ENCODE measurements at regions not wholly inside any gene's neighbourhood (a gene's known extent, or its start where the extent isn't known, plus 50 kb on each side); places are given as distances from the start of the nearest gene placed in this dataset.

GRCh38 chr13:62096652-62097051 is 681.0 kb upstream of the PCDH20 start:
- TF ChIP-seq TARDBP (IDR thresholded peaks at IDR 0.05; ENCODE audit: borderline replicate concordance) = no peak
- TF ChIP-seq JUNB (IDR thresholded peaks at IDR 0.05) = no peak
- TF ChIP-seq, protein P1, sequence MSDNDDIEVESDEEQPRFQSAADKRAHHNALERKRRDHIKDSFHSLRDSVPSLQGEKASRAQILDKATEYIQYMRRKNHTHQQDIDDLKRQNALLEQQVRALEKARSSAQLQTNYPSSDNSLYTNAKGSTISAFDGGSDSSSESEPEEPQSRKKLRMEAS (IDR thresholded peaks at IDR 0.05; ENCODE audit: low read depth, low read length) = no peak
- TF ChIP-seq ZNF207 (IDR thresholded peaks at IDR 0.05; ENCODE audit: borderline replicate concordance) = no peak
